HG03460 (cell line): ENCODE measurements at regions not wholly inside any gene's neighbourhood (a gene's known extent, or its start where the extent isn't known, plus 50 kb on each side); places are given as distances from the start of the nearest gene placed in this dataset.

Experiments used
- ATAC-seq: cut with Tn5 transposase; IDR thresholded peaks from one replicate; pipeline ENCODE4 v1.9.1; 2021; ENCODE audit not compliant: unreplicated experiment

GRCh38 chr18:78836838-78837237 lies 142.8 kb upstream of the SALL3 start:
- ATAC-seq, result no peak

GRCh38 chr18:78837754-78838153 lies 141.9 kb upstream of the SALL3 start:
- ATAC-seq, result no peak

GRCh38 chr18:78838183-78838582 lies 141.4 kb upstream of the SALL3 start:
- no peak for ATAC-seq

- no peak for ATAC-seq
Measured at GRCh38 chr18:78849046-78849445, 130.6 kb upstream of the SALL3 start.

GRCh38 chr18:78849458-78849857 lies 130.2 kb upstream of the SALL3 start:
- ATAC-seq, result no peak

GRCh38 chr18:78853341-78853740 lies 126.3 kb upstream of the SALL3 start:
- ATAC-seq, result no peak

- no peak for ATAC-seq
Measured at GRCh38 chr18:78855188-78855587, 124.4 kb upstream of the SALL3 start.

GRCh38 chr18:78856569-78857313 lies 122.9 kb upstream of the SALL3 start:
- ATAC-seq, result no peak

- ATAC-seq, result no peak
Measured at GRCh38 chr18:78857314-78858150, 122.1 kb upstream of the SALL3 start.

GRCh38 chr18:78859686-78860085 lies 119.9 kb upstream of the SALL3 start:
- ATAC-seq, result no peak

GRCh38 chr18:78860117-78860516 lies 119.5 kb upstream of the SALL3 start:
- no peak for ATAC-seq

- ATAC-seq, result no peak
Measured at GRCh38 chr18:78861116-78861515, 118.5 kb upstream of the SALL3 start.

- ATAC-seq, result no peak
Measured at GRCh38 chr18:78861706-78862105, 117.9 kb upstream of the SALL3 start.

- ATAC-seq, result no peak
Measured at GRCh38 chr18:78862395-78862794, 117.2 kb upstream of the SALL3 start.

GRCh38 chr18:78865056-78865598 lies 114.5 kb upstream of the SALL3 start:
- no peak for ATAC-seq

GRCh38 chr18:78865771-78866310 lies 113.8 kb upstream of the SALL3 start:
- ATAC-seq, result no peak

GRCh38 chr18:78867131-78867530 lies 112.5 kb upstream of the SALL3 start:
- no peak for ATAC-seq

- ATAC-seq, result no peak
Measured at GRCh38 chr18:78868330-78869316, 111.0 kb upstream of the SALL3 start.

- no peak for ATAC-seq
Measured at GRCh38 chr18:78871618-78872017, 108.0 kb upstream of the SALL3 start.

- ATAC-seq, result no peak
Measured at GRCh38 chr18:78873926-78874500, 105.6 kb upstream of the SALL3 start.
